Body of pancreas (tissue), 4 donors: ENCODE measurements at regions not wholly inside any gene's neighbourhood (a gene's known extent, or its start where the extent isn't known, plus 50 kb on each side); places are given as distances from the start of the nearest gene placed in this dataset.

Source experiments
- ATAC-seq: fragments of 150-250 bp; one replicate; pipeline ENCODE4 v1.9.1; 2016
- DNase-seq, 4 donors: peaks; one replicate each; pipeline ENCODE4 v3.0.0-alpha.2; 2019
- H3K27ac ChIP-seq, 4 donors: fragments of 200-600 bp; sonication (generic); 1 replicate in 3 of 4; 2 replicates in 1 of 4; pipeline versions ENCODE4 v1.5.1 to v1.6.1; 2016 to 2019; ENCODE audit warnings: mild to moderate bottlenecking in 1 of 4, mixed read lengths in 1 of 4, moderate library complexity in 1 of 4
- H3K27me3 ChIP-seq, 2 donors: fragments of 200-600 bp; sonication (generic); one replicate each; pipeline ENCODE4 v1.6.0; 2016; ENCODE audit warnings: mild to moderate bottlenecking in 1 of 2
- H3K36me3 ChIP-seq, 2 donors: fragments of 200-600 bp; sonication (generic); replicated peaks in 1 of 2; 2 replicates each; pipeline ENCODE4 v1.5.1; 2016; ENCODE audit warnings: low read depth in 2 of 2; ENCODE audit not compliant: insufficient read depth in 1 of 2
- H3K4me1 ChIP-seq: fragments of 200-600 bp; sonication (generic); one replicate; pipeline ENCODE4 v1.6.0; 2016
- H3K4me3 ChIP-seq, 2 donors: fragments of 200-600 bp; sonication (generic); 1 replicate in 1 of 2; 2 replicates in 1 of 2; pipeline ENCODE4 v1.5.1; 2016 to 2019
- H3K9me3 ChIP-seq, 3 donors: fragments of 200-600 bp; sonication (generic); 1 replicate in 2 of 3; 2 replicates in 1 of 3; pipeline ENCODE4 v1.5.1; 2016
- POLR2A ChIP-seq, 3 donors: fragments of 450-650 bp; IDR thresholded peaks; one replicate each; pipeline ENCODE4 v1.6.1; 2016; ENCODE audit warnings: antibody characterized with exemption in 3 of 3, mild to moderate bottlenecking in 2 of 3
- WGBS, 2 donors: methylation state at CpG; one replicate each; pipeline ENCODE4 v1.1.5; 2017; 5-methylcytosine and 5-hydroxymethylcytosine counted together
- intact Hi-C: fragments of 100-400 bp; cut with DNase I; formaldehyde crosslinking; loops from one replicate; pipeline ENCODE4 v1.15.1; 2023
- TF ChIP-seq, protein P1 (sequence below), 7 experiments: fragments of 450-650 bp in 4 of 7; fragments of 200-600 bp in 3 of 7; sonication (generic) in 3 of 7; IDR thresholded peaks; one replicate each; pipeline ENCODE4 v1.5.1; 2016 to 2019; ENCODE audit warnings: antibody characterized with exemption in 7 of 7

DNA sequence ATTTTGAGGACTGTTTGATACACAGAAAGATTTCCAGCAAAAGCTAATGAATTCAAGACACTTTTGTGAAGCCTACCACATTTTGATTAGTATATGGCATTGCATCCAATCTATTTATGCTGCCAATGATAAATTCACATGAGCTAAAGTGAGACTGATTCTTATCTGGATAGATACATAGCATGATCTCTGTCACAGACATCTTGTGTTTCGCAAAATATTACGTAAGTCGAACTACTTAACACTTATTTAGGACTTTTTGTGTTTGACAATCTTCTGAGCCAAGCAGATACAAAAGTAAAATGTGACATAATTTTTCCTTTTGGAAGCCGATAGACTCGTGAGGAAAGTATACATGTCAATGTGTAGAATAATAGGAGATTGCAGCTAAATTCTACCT lies 251.6 kb downstream of the HACE1 start:
- no peaks in the 10 kb centered on the region for H3K27me3 ChIP-seq
- 88 to 92% methylated on average over 5 of the region's 5 CpGs for WGBS, 2 donors

DNA sequence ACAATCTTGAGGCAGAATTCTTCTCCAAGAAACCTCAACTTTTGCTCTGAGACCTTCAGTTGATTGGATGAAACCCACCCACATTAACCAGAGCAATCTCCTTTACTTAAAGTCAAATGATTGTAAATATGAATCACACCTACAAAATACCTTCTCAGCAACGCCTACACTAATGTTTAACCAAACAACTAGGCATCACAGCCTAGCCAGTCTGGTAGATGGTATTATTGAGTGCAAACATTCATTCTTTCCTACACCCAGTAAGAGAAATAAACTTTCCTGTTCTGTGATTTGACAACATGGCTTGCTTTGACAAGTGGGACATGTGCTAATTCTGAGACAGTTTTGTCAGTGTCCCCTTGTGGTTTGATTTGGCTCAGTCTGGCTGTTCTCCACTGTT lies 252.2 kb downstream of the HACE1 start:
- ATAC-seq (no peak), DNase-seq (no peak)
- WGBS, 2 donors = 62 to 63% methylated on average over 1 of the region's 1 CpG
- H3K27ac ChIP-seq = no peak overlapping the region
- no peak for TF ChIP-seq POLR2A (IDR thresholded peaks at IDR 0.05)
- TF ChIP-seq, protein P1, sequence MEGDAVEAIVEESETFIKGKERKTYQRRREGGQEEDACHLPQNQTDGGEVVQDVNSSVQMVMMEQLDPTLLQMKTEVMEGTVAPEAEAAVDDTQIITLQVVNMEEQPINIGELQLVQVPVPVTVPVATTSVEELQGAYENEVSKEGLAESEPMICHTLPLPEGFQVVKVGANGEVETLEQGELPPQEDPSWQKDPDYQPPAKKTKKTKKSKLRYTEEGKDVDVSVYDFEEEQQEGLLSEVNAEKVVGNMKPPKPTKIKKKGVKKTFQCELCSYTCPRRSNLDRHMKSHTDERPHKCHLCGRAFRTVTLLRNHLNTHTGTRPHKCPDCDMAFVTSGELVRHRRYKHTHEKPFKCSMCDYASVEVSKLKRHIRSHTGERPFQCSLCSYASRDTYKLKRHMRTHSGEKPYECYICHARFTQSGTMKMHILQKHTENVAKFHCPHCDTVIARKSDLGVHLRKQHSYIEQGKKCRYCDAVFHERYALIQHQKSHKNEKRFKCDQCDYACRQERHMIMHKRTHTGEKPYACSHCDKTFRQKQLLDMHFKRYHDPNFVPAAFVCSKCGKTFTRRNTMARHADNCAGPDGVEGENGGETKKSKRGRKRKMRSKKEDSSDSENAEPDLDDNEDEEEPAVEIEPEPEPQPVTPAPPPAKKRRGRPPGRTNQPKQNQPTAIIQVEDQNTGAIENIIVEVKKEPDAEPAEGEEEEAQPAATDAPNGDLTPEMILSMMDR (IDR thresholded peaks at IDR 0.05) = no peak
- H3K4me3 ChIP-seq = no peak overlapping the region
- no peaks in the 10 kb centered on the region for H3K36me3 ChIP-seq
- H3K4me1 ChIP-seq = no peaks in the 10 kb centered on the region
- H3K9me3 ChIP-seq = no peaks in the 10 kb centered on the region
- H3K27me3 ChIP-seq = no peaks in the 10 kb centered on the region
- intact Hi-C loops = no loop called here

More for the DNA sequence above, 251.6 kb downstream of the HACE1 start:
- intact Hi-C loops = no loop called here
- DNase-seq (no peak), ATAC-seq (no peak)
- no peak overlapping the region for H3K27ac ChIP-seq
- no peak overlapping the region for H3K4me3 ChIP-seq
- H3K9me3 ChIP-seq = no peaks in the 10 kb centered on the region
- H3K36me3 ChIP-seq = no peaks in the 10 kb centered on the region
- TF ChIP-seq, protein P1 (IDR thresholded peaks at IDR 0.05) = no peak
- no peak for TF ChIP-seq POLR2A (IDR thresholded peaks at IDR 0.05)
- H3K4me1 ChIP-seq = no peaks in the 10 kb centered on the region

DNA sequence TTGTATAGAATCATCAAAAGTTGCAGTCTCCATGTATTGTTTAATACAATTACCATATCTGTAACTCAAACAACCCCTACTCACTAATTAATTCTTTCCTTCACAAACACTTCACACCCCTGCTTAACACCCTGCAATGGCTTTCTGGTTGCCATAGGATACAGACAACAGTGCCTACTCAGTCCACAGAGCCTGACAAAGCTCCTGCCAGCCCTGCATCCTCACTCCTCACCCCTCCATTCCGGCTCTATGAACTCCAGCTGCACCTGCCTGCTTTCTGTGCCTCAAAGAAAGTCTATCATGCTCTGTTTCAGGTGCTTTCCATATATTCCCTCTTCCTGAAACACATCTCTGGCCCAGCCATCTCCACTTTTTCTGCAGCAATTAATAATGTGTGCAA lies 253.4 kb downstream of the HACE1 start:
- no peak for DNase-seq
- H3K9me3 ChIP-seq = no peaks in the 10 kb centered on the region
- no peak overlapping the region for H3K4me3 ChIP-seq
- no peak for ATAC-seq
- H3K27me3 ChIP-seq = no peaks in the 10 kb centered on the region
- no peak for TF ChIP-seq POLR2A (IDR thresholded peaks at IDR 0.05)
- TF ChIP-seq, protein P1 (IDR thresholded peaks at IDR 0.05) = no peak
- intact Hi-C loops = no loop called here
- H3K4me1 ChIP-seq = no peaks in the 10 kb centered on the region
- 75 to 86% methylated on average over 1 of the region's 1 CpG for WGBS, 2 donors
- H3K27ac ChIP-seq = no peak overlapping the region
- H3K36me3 ChIP-seq = no peaks in the 10 kb centered on the region

DNA sequence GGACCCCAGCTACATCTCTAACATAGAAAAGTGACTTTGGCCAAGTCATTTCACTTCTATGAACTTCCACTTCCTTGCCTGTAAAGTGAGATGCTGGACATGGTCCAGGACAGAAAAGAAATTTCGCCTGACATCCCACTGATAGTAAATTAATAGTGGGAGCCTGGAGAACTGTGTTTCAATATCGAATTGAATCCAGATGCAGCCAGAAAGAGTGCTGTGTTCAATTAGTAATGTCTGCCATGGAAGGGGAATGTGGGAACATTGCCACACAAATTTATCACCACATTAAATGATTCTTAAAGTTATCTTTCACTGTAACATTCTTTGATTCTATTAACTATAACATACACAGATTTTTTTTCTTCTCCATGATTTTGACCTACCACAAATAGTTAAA lies 255.0 kb downstream of the HACE1 start:
- Histone ChIP-seq H3K27me3 (no peaks in the 10 kb centered on the region), H3K4me1 (peaks cover 6% of the 10 kb centered on the region), H3K4me3 (no peak overlapping the region), H3K36me3 (no peaks in the 10 kb centered on the region), H3K27ac (no peak overlapping the region), H3K9me3 (no peaks in the 10 kb centered on the region)
- DNase-seq (no peak), ATAC-seq (no peak)
- TF ChIP-seq, protein P1 (IDR thresholded peaks at IDR 0.05) = no peak
- TF ChIP-seq POLR2A (IDR thresholded peaks at IDR 0.05) = no peak
- intact Hi-C loops = no loop called here
- WGBS, 2 donors = 51 to 64% methylated on average over 2 of the region's 2 CpGs

DNA sequence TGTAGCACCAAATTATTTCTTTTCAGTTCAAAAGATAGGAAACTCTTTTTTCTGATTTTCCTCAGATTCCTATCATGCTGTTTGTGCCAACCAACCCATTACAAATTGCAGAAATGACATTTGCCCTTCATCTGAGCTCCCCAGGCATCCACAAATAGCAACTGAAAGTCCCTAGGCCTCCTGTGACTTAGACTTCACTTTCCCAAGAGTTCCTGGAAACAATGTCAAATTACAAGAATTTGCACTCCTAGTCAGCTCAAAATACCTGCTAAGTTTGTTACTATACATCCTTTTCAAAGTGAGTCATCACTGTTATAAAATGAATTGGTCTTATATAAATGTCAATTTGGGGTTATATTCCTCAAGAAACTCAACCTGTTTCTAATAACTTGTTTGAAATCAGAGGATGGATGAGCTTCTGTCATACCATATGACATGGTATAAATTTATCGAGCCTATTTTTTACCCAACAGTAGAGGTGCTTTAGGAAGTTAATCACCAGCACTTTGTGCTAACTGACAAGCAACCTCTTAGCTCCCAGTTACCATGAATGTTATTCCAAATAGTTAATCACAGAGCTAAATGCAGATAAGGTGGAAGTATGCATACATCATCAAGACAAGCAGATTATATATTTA lies 256.5 kb downstream of the HACE1 start:
- DNase-seq (no peak), ATAC-seq (no peak)
- 74 to 80% methylated on average over 1 of the region's 1 CpG for WGBS, 2 donors
- H3K4me1 ChIP-seq = peaks cover 6% of the 10 kb centered on the region
- H3K36me3 ChIP-seq = no peaks in the 10 kb centered on the region
- H3K9me3 ChIP-seq = no peaks in the 10 kb centered on the region
- TF ChIP-seq POLR2A (IDR thresholded peaks at IDR 0.05) = no peak
- TF ChIP-seq, protein P1 (IDR thresholded peaks at IDR 0.05) = no peak
- no peak overlapping the region for H3K4me3 ChIP-seq
- no peaks in the 10 kb centered on the region for H3K27me3 ChIP-seq
- no peak overlapping the region for H3K27ac ChIP-seq
- intact Hi-C loops = no loop called here
